Inferior parietal cortex (tissue), 1 donor: ENCODE measurements at regions not wholly inside any gene's neighbourhood (a gene's known extent, or its start where the extent isn't known, plus 50 kb on each side); places are given as distances from the start of the nearest gene placed in this dataset.
"Not testable (repeated sequence)": the region's sequence is repeated elsewhere in the genome, so short reads cannot be mapped to it uniquely, and the experiment has no call there.

Experiments used
- DNase-seq: peaks from one replicate; pipeline ENCODE4 v3.0.0-alpha.2; 2016; ENCODE audit errors: extremely low spot score

- DNase-seq, result no peak
These were observed 115.4 kb downstream of the GATA6 start for GRCh38 chr18:22284581-22285360.

- DNase-seq, result not testable (repeated sequence)
These were observed 114.5 kb downstream of the GATA6 start for GRCh38 chr18:22283855-22284254.

DNA sequence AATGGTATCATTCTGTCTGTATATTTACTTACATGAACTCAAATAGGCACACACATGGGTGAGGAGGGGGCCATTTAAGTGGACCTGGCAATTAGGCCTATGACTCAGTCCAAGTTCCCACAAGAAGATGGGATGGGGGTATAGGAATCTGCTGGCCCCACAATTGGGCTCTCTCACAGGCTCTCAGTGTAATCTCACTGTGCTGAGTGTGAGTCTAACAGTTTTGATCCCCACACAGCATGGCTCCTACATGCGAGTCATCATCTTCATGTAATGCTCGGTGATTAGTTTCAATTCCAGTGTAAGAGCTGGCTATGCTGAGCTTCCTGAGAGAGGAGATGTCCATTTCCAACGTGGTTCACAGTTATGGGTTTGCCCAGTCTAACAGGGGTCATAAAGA is 114.0 kb downstream of the GATA6 start:
- no peak for DNase-seq

- no peak for DNase-seq
These were observed 113.7 kb downstream of the GATA6 start for GRCh38 chr18:22283116-22283395.

- DNase-seq, result no peak
These were observed 113.1 kb downstream of the GATA6 start for GRCh38 chr18:22282311-22283115.

DNA sequence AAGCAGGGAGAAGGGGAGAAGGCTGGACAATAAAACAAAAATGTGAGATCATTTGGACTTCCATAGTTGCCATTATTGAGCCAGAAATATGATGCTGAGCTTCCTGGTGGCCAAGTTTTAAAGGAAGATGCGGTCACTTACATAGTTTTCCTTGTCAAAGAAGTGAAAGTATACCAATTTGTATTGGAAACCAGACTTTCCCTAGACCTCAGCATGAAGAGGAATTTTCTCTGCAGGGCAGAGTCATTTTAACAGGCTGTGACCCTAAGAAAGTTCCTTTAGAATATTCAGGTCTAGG is 111.0 kb downstream of the GATA6 start:
- no peak for DNase-seq

DNA sequence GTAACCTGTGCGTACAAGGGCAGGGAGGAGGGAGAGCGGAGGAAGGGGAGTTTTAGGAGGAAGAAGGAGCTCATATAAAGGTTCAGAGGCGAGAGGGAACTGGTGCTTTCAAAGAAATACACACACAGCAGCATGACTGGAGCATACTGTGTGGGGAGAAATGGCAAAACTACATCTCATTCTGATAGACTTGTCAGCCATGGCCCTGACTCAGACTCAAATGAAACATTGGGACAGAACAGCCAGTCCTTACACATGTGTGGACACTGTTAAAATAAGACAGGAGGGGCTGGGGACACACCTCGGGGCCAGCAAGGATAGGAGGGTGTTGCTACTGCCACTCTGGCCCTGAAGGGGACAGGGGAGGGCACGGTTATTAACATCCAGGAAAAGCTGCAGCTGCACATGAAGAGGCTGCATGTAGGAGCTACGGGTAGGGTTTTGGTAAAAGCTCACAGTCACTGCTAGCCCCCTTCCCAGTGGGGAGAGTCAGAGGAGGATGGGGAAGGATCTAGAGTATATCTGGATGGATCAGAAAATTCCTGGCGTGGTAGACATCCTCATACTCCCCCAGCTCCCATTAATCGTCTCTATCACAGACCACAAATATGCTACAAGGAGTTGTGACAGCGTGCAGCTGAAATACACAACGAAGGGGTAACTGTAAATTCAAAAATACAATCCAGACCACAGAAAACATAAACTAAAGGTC is 110.5 kb downstream of the GATA6 start:
- no peak for DNase-seq

DNA sequence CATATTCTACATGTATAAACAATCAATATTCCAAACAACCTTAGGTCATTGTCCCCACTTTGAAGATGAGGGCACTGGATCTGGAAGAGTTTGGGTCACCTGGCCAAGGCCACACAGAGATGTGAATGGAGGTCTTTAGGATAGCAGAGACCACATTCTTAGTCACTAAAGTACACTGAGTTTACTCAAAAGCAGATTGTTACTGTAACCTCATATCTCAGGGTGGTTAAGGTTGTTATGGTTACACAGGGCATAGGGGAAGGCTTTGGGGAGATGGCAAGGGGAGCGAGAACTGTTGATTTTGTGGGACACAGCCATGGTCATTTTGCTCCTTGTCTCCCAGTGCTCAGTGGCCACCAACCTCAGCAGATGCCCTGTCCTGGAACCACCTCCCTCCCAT is 109.4 kb downstream of the GATA6 start:
- DNase-seq, result no peak

GRCh38 chr18:22277758-22278157 is 108.4 kb downstream of the GATA6 start:
- DNase-seq, result no peak

GRCh38 chr18:22276334-22276713 is 106.9 kb downstream of the GATA6 start:
- DNase-seq, result no peak

DNA sequence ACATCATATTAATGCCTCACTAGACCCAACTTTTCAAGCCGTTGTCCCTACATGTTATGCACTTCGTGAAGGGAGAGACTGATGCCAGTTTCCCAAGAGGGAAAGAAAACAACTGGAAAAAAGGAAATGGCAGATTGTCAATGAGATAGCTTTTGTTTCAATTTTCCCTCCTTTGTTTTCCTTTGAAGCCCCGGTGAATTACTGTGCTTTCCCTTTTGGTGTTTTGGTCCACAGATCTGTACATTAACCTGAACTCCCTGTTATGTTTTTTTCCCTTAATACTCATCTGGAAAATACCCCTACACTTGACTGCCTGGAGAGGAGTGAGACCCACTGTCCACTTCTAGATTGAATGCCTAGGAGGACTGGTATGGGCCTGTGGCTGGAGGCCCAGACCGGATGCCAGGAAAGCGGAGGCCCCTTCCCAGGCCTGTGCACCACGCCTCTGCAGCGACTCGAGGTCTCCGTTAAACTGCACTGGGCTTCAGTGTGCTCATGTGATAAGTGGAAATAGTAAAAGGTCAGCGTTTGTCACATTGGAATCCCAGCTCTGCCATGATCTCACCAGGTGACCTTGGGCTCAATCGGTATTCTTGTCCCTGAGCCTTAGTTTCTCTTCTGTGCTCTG is 106.4 kb downstream of the GATA6 start:
- DNase-seq, result no peak

DNA sequence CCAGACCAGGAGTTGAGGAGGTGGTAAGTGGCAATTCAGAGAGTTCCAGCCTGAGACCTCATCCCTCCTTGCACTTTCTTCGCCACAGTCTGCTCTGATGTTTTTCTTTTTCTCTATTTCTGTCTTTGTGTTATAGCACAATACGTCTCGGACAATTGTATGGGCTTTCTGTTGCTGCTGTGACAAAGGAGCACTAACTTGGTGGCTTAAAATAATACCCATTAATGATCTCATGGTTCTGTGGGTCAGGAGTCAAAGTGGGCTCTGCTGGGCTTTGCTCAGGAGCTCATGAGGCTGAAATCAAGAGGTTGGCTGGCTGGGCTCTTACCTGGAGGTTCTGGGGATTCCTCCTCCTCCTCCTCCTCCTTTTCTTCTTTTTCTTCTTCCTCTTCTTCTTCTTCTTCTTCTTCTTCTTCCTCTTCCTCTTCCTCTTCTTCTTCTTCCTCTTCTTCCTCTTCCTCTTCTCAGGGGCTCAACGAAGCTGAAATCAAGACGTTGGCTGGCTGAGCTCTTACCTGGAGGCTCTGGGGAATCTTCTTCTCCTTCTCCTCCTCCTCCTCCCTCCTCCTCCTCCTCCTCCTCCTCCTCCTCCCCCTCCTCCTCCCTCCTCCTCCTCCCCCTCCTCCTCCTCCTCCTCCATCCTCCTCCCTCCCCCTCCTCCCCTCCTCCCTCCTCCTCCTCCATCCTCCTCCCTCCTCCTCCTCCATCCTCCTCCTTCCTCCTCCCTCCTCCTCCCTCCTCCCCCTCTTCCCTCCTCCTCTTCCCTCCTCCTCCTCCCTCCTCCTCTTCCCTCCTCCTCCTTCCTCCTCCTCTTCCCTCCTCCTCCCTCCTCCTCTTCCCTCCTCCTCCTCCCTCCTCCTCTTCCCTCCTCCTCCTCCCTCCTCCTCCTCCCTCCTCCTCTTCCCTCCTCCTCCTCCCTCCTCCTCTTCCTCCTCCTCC is 104.0 kb downstream of the GATA6 start:
- no peak for DNase-seq

DNA sequence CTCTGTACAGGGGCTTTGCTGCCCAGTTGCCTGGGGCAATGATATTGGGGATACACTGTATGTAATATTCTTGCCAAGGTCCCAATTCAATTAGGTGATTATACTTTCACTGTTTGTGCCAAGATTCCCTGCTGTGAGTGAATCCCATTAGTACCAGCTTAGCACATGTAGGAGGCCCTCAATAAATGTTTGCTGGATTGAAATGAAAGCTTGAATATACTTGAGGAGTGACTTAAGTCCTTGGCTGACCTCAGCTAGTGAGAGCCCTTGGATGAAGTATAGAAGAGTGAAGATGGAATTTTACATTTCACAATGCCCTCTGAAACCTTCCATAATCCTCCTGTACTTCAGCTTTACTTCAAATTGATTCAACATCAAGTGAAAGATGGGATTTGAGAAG is 102.9 kb downstream of the GATA6 start:
- no peak for DNase-seq

GRCh38 chr18:22271030-22271429 is 101.6 kb downstream of the GATA6 start:
- DNase-seq, result no peak

DNA sequence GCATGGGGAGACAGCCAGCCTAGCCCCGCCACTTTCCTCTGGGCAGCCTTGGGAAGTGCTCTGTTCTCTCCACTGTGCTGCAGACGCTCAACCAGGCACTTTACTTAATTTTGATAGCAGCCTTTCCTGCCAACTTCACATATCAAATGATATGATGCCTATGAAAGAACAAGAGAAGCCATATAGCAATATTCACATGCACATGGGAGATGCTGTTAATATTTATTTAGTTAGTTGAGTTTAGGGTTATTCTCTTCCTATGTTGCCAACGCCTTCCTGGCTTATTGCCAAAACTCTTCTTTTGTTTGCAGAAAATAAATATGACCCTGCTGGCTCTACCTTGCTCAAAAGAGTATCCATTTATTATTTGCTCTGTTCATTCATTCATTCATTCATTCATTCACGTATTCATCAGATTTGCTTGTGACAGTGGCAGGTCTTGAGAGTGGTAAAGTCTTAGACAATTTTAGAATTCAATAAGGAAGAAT is 99.3 kb downstream of the GATA6 start:
- DNase-seq, result no peak

- DNase-seq, result no peak
These were observed 98.3 kb downstream of the GATA6 start for GRCh38 chr18:22267697-22268096.

DNA sequence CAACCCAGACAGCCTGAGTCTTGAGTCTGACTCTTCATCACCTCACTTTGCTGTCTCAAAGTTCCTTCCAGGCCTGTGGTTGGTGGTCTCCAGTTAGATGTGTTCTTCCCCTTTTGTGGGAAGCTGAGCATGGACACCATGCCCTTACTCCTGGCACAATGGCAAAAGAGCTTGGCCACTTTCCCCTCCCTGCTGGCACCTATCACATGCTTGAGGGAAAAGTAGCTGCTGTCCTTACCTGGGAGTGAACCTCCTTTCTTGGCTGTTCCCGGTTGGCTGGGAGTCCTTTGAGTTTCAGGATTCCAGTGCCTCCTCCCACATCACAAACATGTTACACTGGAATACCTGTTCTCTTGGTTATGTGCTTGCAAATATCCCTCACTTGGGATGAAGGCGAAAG is 97.8 kb downstream of the GATA6 start:
- DNase-seq, result no peak

DNA sequence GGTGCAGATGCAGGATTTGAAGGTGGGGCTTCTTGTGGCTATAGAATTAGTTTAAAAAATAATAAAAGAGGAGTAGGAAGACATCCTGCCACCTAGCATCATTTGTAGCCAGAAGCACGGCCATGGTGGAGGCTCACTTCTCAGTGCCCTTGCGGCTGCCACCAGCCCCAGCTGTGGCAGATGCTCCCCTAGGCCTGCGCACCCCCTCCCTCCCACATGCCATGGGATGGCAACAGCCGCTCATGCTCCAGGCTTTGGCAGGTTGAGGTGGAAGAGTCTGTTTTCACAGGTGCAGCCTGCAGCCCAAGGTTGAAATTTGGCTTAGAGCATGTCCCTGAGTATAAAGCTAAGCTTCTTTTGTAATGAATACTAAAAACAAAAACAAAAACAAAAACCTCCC is 96.4 kb downstream of the GATA6 start:
- DNase-seq, result no peak

- no peak for DNase-seq
These were observed 90.9 kb downstream of the GATA6 start for GRCh38 chr18:22260208-22260820.

DNA sequence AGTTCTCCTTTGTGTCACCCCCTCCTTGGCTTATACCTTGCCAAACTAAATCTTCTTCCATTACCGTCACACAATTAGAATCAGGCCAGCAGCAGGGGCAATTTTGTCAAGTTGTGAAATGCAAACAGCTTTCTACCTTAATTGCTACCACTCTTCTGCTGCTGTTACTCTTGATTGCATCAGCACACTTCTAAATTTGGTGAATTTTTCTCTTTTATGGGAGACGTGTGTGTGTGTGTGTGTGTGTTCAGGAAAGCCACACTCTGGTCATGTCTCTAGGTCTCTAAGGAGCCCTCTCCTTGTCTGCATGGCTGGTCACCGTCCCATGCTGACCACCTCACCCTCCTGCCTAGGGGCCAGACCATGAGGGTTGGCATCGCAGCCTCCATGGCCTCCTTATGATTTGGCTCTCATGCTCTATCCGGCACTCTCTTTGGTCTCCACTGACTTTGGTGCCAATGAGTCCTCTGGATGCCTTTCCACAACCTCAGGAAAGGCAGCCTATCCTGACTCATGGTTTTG is 87.7 kb downstream of the GATA6 start:
- no peak for DNase-seq

DNA sequence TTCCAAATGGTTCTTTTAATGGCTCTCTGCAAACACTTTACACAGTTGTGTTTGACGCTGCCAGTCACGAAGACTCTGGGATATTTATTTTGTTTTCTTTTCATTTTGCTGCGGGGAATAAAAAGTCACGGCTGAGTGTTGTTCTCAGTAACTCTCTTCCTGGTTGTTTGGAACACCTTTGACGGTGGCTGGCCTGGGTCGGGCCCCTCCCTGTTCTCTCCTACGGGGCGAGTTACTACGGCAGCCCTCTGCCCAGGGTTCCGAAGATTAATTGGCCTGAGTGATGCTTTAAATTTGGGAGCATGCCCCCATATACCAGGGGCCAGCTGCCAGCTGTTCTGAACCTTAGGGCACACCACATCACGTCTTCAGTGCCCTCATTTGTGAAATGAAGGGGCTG is 84.7 kb downstream of the GATA6 start:
- DNase-seq, result no peak
